ENCODE measurements at regions not wholly inside any gene's neighbourhood (a gene's known extent, or its start where the extent isn't known, plus 50 kb on each side); places are given as distances from the start of the nearest gene placed in this dataset.

DNA sequence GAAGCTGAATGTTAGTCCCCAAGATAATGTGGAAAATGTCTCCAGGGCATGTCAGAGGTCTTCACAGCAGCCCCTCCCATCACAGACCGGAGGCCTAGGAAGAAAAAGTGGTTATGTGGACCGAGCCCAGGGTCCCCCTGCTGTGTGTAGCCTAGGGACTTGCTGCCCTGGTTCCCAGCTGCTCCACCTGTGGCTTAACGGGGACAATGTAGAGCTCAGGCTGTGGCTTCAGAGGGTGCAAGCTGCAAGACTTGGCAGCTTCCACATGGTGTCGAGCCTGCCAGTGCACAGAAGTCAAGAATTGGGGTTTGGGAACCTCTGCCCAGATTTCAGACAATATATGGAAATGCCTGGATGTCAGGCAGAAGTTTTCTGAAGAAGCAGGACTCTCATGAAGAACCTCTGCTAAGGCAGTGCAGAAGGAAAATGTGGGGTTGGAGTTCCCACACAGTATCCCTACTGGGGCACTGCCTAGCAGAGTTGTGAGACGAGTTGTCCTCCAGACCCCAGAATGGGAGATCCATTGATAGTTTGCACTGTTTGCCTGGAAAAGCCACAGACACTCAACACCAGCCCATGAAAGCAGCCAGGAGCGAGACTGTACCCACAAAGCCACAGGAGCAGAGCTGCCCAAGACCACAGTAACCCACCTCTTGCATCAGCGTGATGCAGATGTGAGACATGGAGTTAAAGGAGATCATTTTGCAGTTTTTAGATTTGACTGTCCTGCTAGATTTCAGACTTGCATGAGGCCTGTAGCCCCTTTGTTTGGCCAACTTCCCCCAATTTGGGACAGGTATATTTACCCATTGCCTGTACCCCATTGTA, 204.9 kb downstream of the MRPL39 start:
- TF ChIP-seq, protein P1, sequence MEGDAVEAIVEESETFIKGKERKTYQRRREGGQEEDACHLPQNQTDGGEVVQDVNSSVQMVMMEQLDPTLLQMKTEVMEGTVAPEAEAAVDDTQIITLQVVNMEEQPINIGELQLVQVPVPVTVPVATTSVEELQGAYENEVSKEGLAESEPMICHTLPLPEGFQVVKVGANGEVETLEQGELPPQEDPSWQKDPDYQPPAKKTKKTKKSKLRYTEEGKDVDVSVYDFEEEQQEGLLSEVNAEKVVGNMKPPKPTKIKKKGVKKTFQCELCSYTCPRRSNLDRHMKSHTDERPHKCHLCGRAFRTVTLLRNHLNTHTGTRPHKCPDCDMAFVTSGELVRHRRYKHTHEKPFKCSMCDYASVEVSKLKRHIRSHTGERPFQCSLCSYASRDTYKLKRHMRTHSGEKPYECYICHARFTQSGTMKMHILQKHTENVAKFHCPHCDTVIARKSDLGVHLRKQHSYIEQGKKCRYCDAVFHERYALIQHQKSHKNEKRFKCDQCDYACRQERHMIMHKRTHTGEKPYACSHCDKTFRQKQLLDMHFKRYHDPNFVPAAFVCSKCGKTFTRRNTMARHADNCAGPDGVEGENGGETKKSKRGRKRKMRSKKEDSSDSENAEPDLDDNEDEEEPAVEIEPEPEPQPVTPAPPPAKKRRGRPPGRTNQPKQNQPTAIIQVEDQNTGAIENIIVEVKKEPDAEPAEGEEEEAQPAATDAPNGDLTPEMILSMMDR (IDR thresholded peaks at IDR 0.05), result no peak
- TF ChIP-seq POLR2A (IDR thresholded peaks at IDR 0.05), result no peak

Measured in body of pancreas (tissue), 4 donors.